Nephron progenitor cell (in vitro differentiated cells): ENCODE measurements at regions not wholly inside any gene's neighbourhood (a gene's known extent, or its start where the extent isn't known, plus 50 kb on each side); places are given as distances from the start of the nearest gene placed in this dataset.

ENCODE experiments used
- DNase-seq: peaks from one replicate; pipeline ENCODE4 v3.0.0; 2021
- H3K27ac Mint-ChIP-seq: 2 replicates; pipeline ENCODE4 v1.8.0; 2021; ENCODE audit warnings: mild to moderate bottlenecking, moderate library complexity, mixed read lengths
- H3K27me3 Mint-ChIP-seq: 2 replicates; pipeline ENCODE4 v1.8.0; 2021; ENCODE audit warnings: mild to moderate bottlenecking, low read depth, mixed read lengths; ENCODE audit not compliant: poor library complexity
- H3K36me3 Mint-ChIP-seq: 2 replicates; pipeline ENCODE4 v1.8.0; 2021; ENCODE audit warnings: low read depth, mixed read lengths
- H3K4me1 Mint-ChIP-seq: 2 replicates; pipeline ENCODE4 v1.8.0; 2021; ENCODE audit warnings: mixed read lengths
- H3K4me3 Mint-ChIP-seq: 2 replicates; pipeline ENCODE4 v1.8.0; 2021; ENCODE audit warnings: mild to moderate bottlenecking, moderate library complexity, mixed read lengths
- H3K9me3 Mint-ChIP-seq: 2 replicates; pipeline ENCODE4 v1.8.0; 2021; ENCODE audit warnings: mild to moderate bottlenecking, moderate library complexity, mixed read lengths
- CTCF ChIP-seq: fragments of 200-600 bp; sonication (generic); IDR thresholded peaks from 2 replicates; pipeline ENCODE4 v1.5.0; 2021; ENCODE audit warnings: antibody characterized with exemption

- H3K27me3 Mint-ChIP-seq = peaks cover 19% of the 10 kb centered on the region
- no peaks in the 10 kb centered on the region for H3K36me3 Mint-ChIP-seq
- H3K4me3 Mint-ChIP-seq = no peak overlapping the region
- H3K9me3 Mint-ChIP-seq = no peaks in the 10 kb centered on the region
- DNase-seq = no peak
- H3K27ac Mint-ChIP-seq = peak overlapping the region; percentile 44
- peaks cover 9% of the 10 kb centered on the region for H3K4me1 Mint-ChIP-seq
- TF ChIP-seq CTCF = no peak
Measured at GRCh38 chr1:30332116-30333094, 391.0 kb downstream of the MATN1 start.

GRCh38 chr1:30331415-30332065 lies 391.8 kb downstream of the MATN1 start:
- Mint-ChIP-seq H3K9me3 (no peaks in the 10 kb centered on the region), H3K27me3 (peaks cover 22% of the 10 kb centered on the region), H3K4me3 (no peak overlapping the region), H3K4me1 (peaks cover 9% of the 10 kb centered on the region), H3K27ac (no peak overlapping the region), H3K36me3 (no peaks in the 10 kb centered on the region)
- no peak for DNase-seq
- no peak for TF ChIP-seq CTCF

GRCh38 chr1:30330644-30331043 lies 392.7 kb downstream of the MATN1 start:
- no peak for DNase-seq

GRCh38 chr1:30329802-30330557 lies 393.4 kb downstream of the MATN1 start:
- no peak overlapping the region for H3K27ac Mint-ChIP-seq

More at GRCh38 chr1:30330644-30331043, 392.7 kb downstream of the MATN1 start:
- Mint-ChIP-seq H3K36me3 (no peaks in the 10 kb centered on the region), H3K4me3 (no peak overlapping the region), H3K27me3 (peaks cover 22% of the 10 kb centered on the region), H3K27ac (no peak overlapping the region), H3K9me3 (no peaks in the 10 kb centered on the region), H3K4me1 (peaks cover 9% of the 10 kb centered on the region)
- TF ChIP-seq CTCF = no peak

GRCh38 chr1:30329263-30329753 lies 394.1 kb downstream of the MATN1 start:
- Mint-ChIP-seq H3K36me3 (no peaks in the 10 kb centered on the region), H3K9me3 (no peaks in the 10 kb centered on the region), H3K27ac (no peak overlapping the region), H3K4me1 (peaks cover 9% of the 10 kb centered on the region), H3K4me3 (no peak overlapping the region), H3K27me3 (peaks cover 22% of the 10 kb centered on the region)
- no peak for TF ChIP-seq CTCF
- no peak for DNase-seq

More at GRCh38 chr1:30329802-30330557, 393.4 kb downstream of the MATN1 start:
- Mint-ChIP-seq H3K4me3 (no peak overlapping the region), H3K9me3 (no peaks in the 10 kb centered on the region), H3K4me1 (peaks cover 9% of the 10 kb centered on the region), H3K36me3 (no peaks in the 10 kb centered on the region), H3K27me3 (peaks cover 20% of the 10 kb centered on the region)
- no peak for DNase-seq
- TF ChIP-seq CTCF = no peak
